A549 (cell line): ENCODE measurements at regions not wholly inside any gene's neighbourhood (a gene's known extent, or its start where the extent isn't known, plus 50 kb on each side); places are given as distances from the start of the nearest gene placed in this dataset.

Experiments
- ATAC-seq, 2 experiments: fragments of 200-7000 bp in 1 of 2; fragments of >200 bp in 1 of 2; cut with Nextera tagmentation in 1 of 2; cut with Tn5 transposase in 1 of 2; 3 replicates each; pipeline versions ENCODE4 v1.8.0 to v1.9.1; 2018 to 2020; ENCODE audit warnings: mild to moderate bottlenecking in 1 of 2, moderate library complexity in 1 of 2
- CTCF ChIA-PET: fragments of 300-600 bp; sonication (Branson Sonifier 250); formaldehyde crosslinking; extraction: SDS; loops from one replicate; lab custom pipeline; 2021; ENCODE audit warnings: antibody characterized with exemption, inconsistent platforms; lab: Yijun Ruan, JAX
- POLR2A ChIA-PET: fragments of 350-600 bp; formaldehyde crosslinking; extraction: SDS; loops from one replicate; lab custom pipeline; 2021; ENCODE audit warnings: antibody characterized with exemption, inconsistent platforms; lab: Yijun Ruan, JAX
- DNase-seq, 2 experiments: peaks; one replicate each; pipeline versions ENCODE4 v3.0.0 to v3.0.0-alpha.2; 2011 to 2016; ENCODE audit warnings: low read depth in 1 of 2, low spot score in 1 of 2
- FAIRE-seq: peaks from 2 replicates; lab custom pipeline; 2011; peaks lifted over from hg19 to GRCh38; lab: Jason Lieb, UNC
- H3K27ac ChIP-seq, 2 experiments: fragments of >200 bp; sonication (Bioruptor Twin); formaldehyde crosslinking; 3 replicates each; pipeline ENCODE4 v1.5.1; 2016 to 2017
- H3K4me1 ChIP-seq: fragments of >200 bp; sonication (Bioruptor Twin); formaldehyde crosslinking; 3 replicates; pipeline ENCODE4 v1.6.1; 2016
- H3K4me2 ChIP-seq: fragments of >200 bp; sonication (Bioruptor Twin); formaldehyde crosslinking; 3 replicates; pipeline ENCODE4 v1.6.1; 2016
- H3K4me3 ChIP-seq: fragments of >200 bp; sonication (Bioruptor Twin); formaldehyde crosslinking; 3 replicates; pipeline ENCODE4 v1.5.1; 2016
- H3K9me3 ChIP-seq: fragments of >200 bp; sonication (Bioruptor Twin); formaldehyde crosslinking; 3 replicates; pipeline ENCODE4 v1.6.1; 2016
- ATOH8 ChIP-seq: fragments of 250-450 bp; sonication (Bioruptor Pico); IDR thresholded peaks from 2 replicates; pipeline ENCODE4 v1.5.0; 2020; ENCODE audit warnings: low read depth, mild to moderate bottlenecking, moderate library complexity
- CEBPB ChIP-seq, 2 experiments: fragments of >200 bp in 1 of 2; sonication (Bioruptor Twin) in 1 of 2; formaldehyde crosslinking in 1 of 2; IDR thresholded peaks; 2 replicates each; pipeline ENCODE4 v1.6.1; 2012 to 2016
- CTCF ChIP-seq: fragments of >200 bp; sonication (Bioruptor Twin); formaldehyde crosslinking; IDR thresholded peaks from 3 replicates; pipeline ENCODE4 v1.5.1; 2016
- EP300 ChIP-seq, 2 experiments: fragments of >200 bp; sonication (Bioruptor Twin); formaldehyde crosslinking; IDR thresholded peaks; 2 replicates in 1 of 2; 3 replicates in 1 of 2; pipeline ENCODE4 v1.6.1; 2016 to 2017
- ESRRA ChIP-seq: fragments of 150-350 bp; IDR thresholded peaks from 2 replicates; pipeline ENCODE4 v1.6.1; 2014; ENCODE audit warnings: mild to moderate bottlenecking, low read length, borderline replicate concordance
- FOSL2 ChIP-seq, 2 experiments: fragments of 450-650 bp in 1 of 2; fragments of >200 bp in 1 of 2; sonication (Bioruptor Twin) in 1 of 2; formaldehyde crosslinking; IDR thresholded peaks; 2 replicates each; pipeline versions ENCODE4 v1.5.0 to v1.6.1; 2016 to 2020; ENCODE audit warnings: mild to moderate bottlenecking in 1 of 2, moderate library complexity in 1 of 2
- FOXS1 ChIP-seq: fragments of 250-450 bp; sonication (Bioruptor Pico); IDR thresholded peaks from 2 replicates; pipeline ENCODE4 v1.5.0; 2020; ENCODE audit warnings: mild to moderate bottlenecking, moderate library complexity
- GATA3 ChIP-seq: IDR thresholded peaks from 2 replicates; pipeline ENCODE4 v1.6.1; 2012; ENCODE audit warnings: borderline replicate concordance
- HDAC2 ChIP-seq: fragments of 200-600 bp; sonication (generic); IDR thresholded peaks from 2 replicates; pipeline ENCODE4 v1.6.1; 2016
- HES2 ChIP-seq: fragments of >200 bp; sonication (Bioruptor Twin); formaldehyde crosslinking; IDR thresholded peaks from 2 replicates; pipeline ENCODE4 v1.6.1; 2016
- HEYL ChIP-seq: fragments of 250-450 bp; sonication (Bioruptor Pico); IDR thresholded peaks from 2 replicates; pipeline ENCODE4 v1.8.0; 2021; ENCODE audit warnings: mild to moderate bottlenecking, moderate library complexity
- HOXA7 ChIP-seq: fragments of 250-450 bp; sonication (Bioruptor Pico); IDR thresholded peaks from 2 replicates; pipeline ENCODE4 v1.5.0; 2020; ENCODE audit warnings: mild to moderate bottlenecking, moderate library complexity
- KDM1A ChIP-seq: fragments of 200-600 bp; sonication (generic); IDR thresholded peaks from 2 replicates; pipeline ENCODE4 v1.6.1; 2016; ENCODE audit warnings: low read depth, mild to moderate bottlenecking
- MAFK ChIP-seq: fragments of 450-650 bp; IDR thresholded peaks from 2 replicates; pipeline ENCODE4 v1.6.1; 2014; ENCODE audit not compliant: partially characterized antibody
- MAZ ChIP-seq: fragments of 150-350 bp; IDR thresholded peaks from 2 replicates; pipeline ENCODE4 v1.6.1; 2014; ENCODE audit warnings: antibody characterized with exemption, low read depth, low read length, borderline replicate concordance
- MYC ChIP-seq: IDR thresholded peaks from 2 replicates; pipeline ENCODE4 v1.6.1; 2012; ENCODE audit warnings: mild to moderate bottlenecking, inconsistent platforms, low read length, improper control_type of control experiment, borderline replicate concordance
- NPAS2 ChIP-seq: fragments of 250-450 bp; sonication (Bioruptor Pico); IDR thresholded peaks from 2 replicates; pipeline ENCODE4 v1.8.0; 2022; ENCODE audit warnings: mild to moderate bottlenecking, moderate library complexity, borderline replicate concordance
- NR3C1 ChIP-seq: fragments of >200 bp; sonication (Bioruptor Twin); formaldehyde crosslinking; IDR thresholded peaks from 3 replicates; pipeline ENCODE4 v1.6.1; 2017
- PHF8 ChIP-seq: fragments of 200-600 bp; sonication (generic); IDR thresholded peaks from 2 replicates; pipeline ENCODE4 v1.6.1; 2016; ENCODE audit warnings: low read depth, mild to moderate bottlenecking, antibody characterized with exemption, moderate library complexity, borderline replicate concordance
- POLR2AphosphoS2 ChIP-seq: conservative IDR thresholded peaks from 2 replicates; pipeline ENCODE4 v1.6.1; 2012; ENCODE audit warnings: low read length, improper control_type of control experiment, inconsistent platforms
- RAD21 ChIP-seq, 2 experiments: fragments of >200 bp in 1 of 2; sonication (Bioruptor Twin) in 1 of 2; formaldehyde crosslinking in 1 of 2; IDR thresholded peaks in 1 of 2; conservative IDR thresholded peaks in 1 of 2; 2 replicates in 1 of 2; 3 replicates in 1 of 2; pipeline ENCODE4 v1.6.1; 2012 to 2018; ENCODE audit warnings: inconsistent platforms in 1 of 2
- RARB ChIP-seq: fragments of 250-450 bp; sonication (Bioruptor Pico); IDR thresholded peaks from 2 replicates; pipeline ENCODE4 v1.8.0; 2021; ENCODE audit warnings: mild to moderate bottlenecking, moderate library complexity
- REST ChIP-seq: fragments of 200-600 bp; sonication (generic); IDR thresholded peaks from 2 replicates; pipeline ENCODE4 v1.6.1; 2016; ENCODE audit warnings: antibody characterized with exemption, mild to moderate bottlenecking, moderate library complexity
- SMC3 ChIP-seq: fragments of >200 bp; sonication (Bioruptor Twin); formaldehyde crosslinking; IDR thresholded peaks from 3 replicates; pipeline ENCODE4 v1.6.1; 2018; ENCODE audit warnings: inconsistent platforms
- SREBF2 ChIP-seq: fragments of 450-650 bp; IDR thresholded peaks from 2 replicates; pipeline ENCODE4 v1.6.1; 2014; ENCODE audit warnings: mild to moderate bottlenecking, moderate library complexity
- TFCP2L1 ChIP-seq: fragments of 250-450 bp; sonication (Bioruptor Pico); IDR thresholded peaks from 2 replicates; pipeline ENCODE4 v1.5.0; 2021; ENCODE audit warnings: mild to moderate bottlenecking
- ZFP36 ChIP-seq: fragments of 450-650 bp; IDR thresholded peaks from 2 replicates; pipeline ENCODE4 v1.6.1; 2014; ENCODE audit warnings: borderline replicate concordance; ENCODE audit not compliant: partially characterized antibody
- ZSCAN20 ChIP-seq: fragments of 250-450 bp; sonication (Bioruptor Pico); IDR thresholded peaks from 2 replicates; pipeline ENCODE4 v1.8.0; 2022; ENCODE audit warnings: mild to moderate bottlenecking, moderate library complexity
- WGBS: methylation state at CpG from one replicate; pipeline ENCODE4 v1.1.6; 2017; ENCODE audit errors: missing lambda C conversion rate; 5-methylcytosine and 5-hydroxymethylcytosine counted together
- TF ChIP-seq, protein P1 (sequence below): IDR thresholded peaks from 2 replicates; pipeline ENCODE4 v1.6.1; 2012
- TF ChIP-seq, protein P2 (sequence below): fragments of 150-350 bp; IDR thresholded peaks from 2 replicates; pipeline ENCODE4 v1.6.1; 2014; ENCODE audit warnings: low read depth, mild to moderate bottlenecking, low read length
- TF ChIP-seq, protein P3 (sequence below): IDR thresholded peaks from 2 replicates; pipeline ENCODE4 v1.6.1; 2012

DNA sequence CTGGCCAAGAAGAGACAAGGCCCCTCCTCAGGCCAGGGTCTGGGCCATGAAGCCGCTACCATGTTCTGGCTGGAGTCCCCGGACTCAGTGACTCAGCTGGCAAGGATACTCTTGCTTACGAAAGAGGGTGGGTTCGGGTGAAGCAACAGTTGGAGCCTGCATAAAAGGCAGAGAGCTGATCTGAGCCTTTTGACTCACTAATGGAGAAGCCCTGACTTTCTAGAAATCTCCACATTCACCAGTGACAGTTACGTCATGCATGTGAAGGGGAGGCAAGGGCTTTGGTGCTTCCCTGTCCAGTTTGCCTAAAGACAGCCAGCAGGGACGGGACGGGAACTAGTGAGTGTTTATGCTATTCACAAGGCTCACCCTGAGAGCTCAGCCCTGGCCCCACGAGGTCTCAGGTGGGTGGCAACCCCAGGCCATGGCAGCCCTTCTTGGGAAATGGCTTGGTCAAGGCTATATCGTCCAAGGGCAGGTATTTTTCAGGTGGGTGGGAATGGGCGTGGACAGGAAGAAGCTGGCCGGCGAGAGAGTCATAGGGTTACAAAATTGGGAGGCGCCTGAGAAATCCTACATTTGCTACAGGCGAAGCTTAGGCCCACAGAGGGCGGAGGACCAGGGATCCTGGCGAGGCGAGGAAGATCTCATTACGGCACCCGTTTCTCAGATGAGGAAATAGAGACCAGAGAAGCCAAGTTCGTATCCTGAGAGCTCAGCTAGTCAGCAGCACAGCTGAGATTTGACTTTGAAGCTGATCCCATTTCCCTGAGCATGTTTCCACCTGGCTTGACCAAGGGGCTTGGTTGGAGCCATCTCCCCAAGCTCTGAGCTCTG is 314.6 kb downstream of the BCL11B start:
- Histone ChIP-seq H3K27ac (peak overlapping the region; percentile 52 to 63; a peak in 4 of 6 replicates), H3K4me1 (peaks cover 39% of the 10 kb centered on the region), H3K9me3 (no peaks in the 10 kb centered on the region), H3K4me3 (no peak overlapping the region), H3K4me2 (peak overlapping the region; percentile 4)
- 56% methylated on average over 20 of the region's 20 CpGs for WGBS
- CTCF ChIA-PET, result interaction anchor here (0.7 kb wide), 1 partner anchor 60 kb away, joined by 3 read pairs; no protein-coding TSS in a partner anchor
- POLR2A ChIA-PET, result no interaction called here
- FAIRE-seq (no peak), ATAC-seq (peak; percentile 49 to 57), DNase-seq (peak; percentile 26 to 49)
- TF ChIP-seq MAZ (no peak), SMC3 (no peak; the same call in 2 of the 3 replicates), RAD21 (conservative IDR thresholded peaks at IDR 0.05 in 1 of 2, IDR thresholded peaks at IDR 0.05 in 1 of 2) (no peak; a peak in 1 of 5 replicates), GATA3 (no peak), RARB (no peak), HES2 (peak; percentile 58), MAFK (no peak), PHF8 (no peak), SREBF2 (no peak), EP300 (IDR thresholded peaks at IDR 0.05) (peak in 1 of 2 experiments; percentile 17; a peak in 1 of 5 replicates), NR3C1 (no peak), ZFP36 (no peak), KDM1A (no peak), REST (no peak), ESRRA (no peak), FOSL2 (IDR thresholded peaks at IDR 0.05) (peak; percentile 36; the same call in 1 of the 2 replicates), FOSL2 (CRISPR knock-in tag; IDR thresholded peaks at IDR 0.05) (peak; percentile 42), ZSCAN20 (no peak), MYC (no peak), HOXA7 (CRISPR knock-in tag) (no peak), CTCF (no peak), ATOH8 (CRISPR knock-in tag) (no peak), HDAC2 (no peak), TFCP2L1 (CRISPR knock-in tag) (no peak), CEBPB (IDR thresholded peaks at IDR 0.05) (peak; percentile 84 to 93), FOXS1 (CRISPR knock-in tag) (no peak), POLR2AphosphoS2 (no peak), HEYL (CRISPR knock-in tag) (no peak), NPAS2 (CRISPR knock-in tag) (no peak)
- TF ChIP-seq, protein P1, sequence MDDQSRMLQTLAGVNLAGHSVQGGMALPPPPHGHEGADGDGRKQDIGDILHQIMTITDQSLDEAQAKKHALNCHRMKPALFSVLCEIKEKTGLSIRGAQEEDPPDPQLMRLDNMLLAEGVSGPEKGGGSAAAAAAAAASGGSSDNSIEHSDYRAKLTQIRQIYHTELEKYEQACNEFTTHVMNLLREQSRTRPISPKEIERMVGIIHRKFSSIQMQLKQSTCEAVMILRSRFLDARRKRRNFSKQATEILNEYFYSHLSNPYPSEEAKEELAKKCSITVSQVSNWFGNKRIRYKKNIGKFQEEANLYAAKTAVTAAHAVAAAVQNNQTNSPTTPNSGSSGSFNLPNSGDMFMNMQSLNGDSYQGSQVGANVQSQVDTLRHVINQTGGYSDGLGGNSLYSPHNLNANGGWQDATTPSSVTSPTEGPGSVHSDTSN, result no peak
- TF ChIP-seq, protein P2, sequence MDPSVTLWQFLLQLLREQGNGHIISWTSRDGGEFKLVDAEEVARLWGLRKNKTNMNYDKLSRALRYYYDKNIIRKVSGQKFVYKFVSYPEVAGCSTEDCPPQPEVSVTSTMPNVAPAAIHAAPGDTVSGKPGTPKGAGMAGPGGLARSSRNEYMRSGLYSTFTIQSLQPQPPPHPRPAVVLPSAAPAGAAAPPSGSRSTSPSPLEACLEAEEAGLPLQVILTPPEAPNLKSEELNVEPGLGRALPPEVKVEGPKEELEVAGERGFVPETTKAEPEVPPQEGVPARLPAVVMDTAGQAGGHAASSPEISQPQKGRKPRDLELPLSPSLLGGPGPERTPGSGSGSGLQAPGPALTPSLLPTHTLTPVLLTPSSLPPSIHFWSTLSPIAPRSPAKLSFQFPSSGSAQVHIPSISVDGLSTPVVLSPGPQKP, result no peak
- TF ChIP-seq, protein P3, sequence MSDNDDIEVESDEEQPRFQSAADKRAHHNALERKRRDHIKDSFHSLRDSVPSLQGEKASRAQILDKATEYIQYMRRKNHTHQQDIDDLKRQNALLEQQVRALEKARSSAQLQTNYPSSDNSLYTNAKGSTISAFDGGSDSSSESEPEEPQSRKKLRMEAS, result 0 out of 2 replicates have a peak, but pooled peaks have one; percentile 22
